HG02885 (cell line): ENCODE measurements at regions not wholly inside any gene's neighbourhood (a gene's known extent, or its start where the extent isn't known, plus 50 kb on each side); places are given as distances from the start of the nearest gene placed in this dataset.
A peak's percentile ranks its signal among the peaks of the same experiment; 100 is the strongest.

Experiments used
- ATAC-seq: cut with Tn5 transposase; IDR thresholded peaks from one replicate; pipeline ENCODE4 v1.9.1; 2021; ENCODE audit warnings: mild to moderate bottlenecking; ENCODE audit not compliant: unreplicated experiment, poor library complexity

- no peak for ATAC-seq
These were observed 105.2 kb upstream of the ZNF521 start for GRCh38 chr18:25457126-25457525.

DNA sequence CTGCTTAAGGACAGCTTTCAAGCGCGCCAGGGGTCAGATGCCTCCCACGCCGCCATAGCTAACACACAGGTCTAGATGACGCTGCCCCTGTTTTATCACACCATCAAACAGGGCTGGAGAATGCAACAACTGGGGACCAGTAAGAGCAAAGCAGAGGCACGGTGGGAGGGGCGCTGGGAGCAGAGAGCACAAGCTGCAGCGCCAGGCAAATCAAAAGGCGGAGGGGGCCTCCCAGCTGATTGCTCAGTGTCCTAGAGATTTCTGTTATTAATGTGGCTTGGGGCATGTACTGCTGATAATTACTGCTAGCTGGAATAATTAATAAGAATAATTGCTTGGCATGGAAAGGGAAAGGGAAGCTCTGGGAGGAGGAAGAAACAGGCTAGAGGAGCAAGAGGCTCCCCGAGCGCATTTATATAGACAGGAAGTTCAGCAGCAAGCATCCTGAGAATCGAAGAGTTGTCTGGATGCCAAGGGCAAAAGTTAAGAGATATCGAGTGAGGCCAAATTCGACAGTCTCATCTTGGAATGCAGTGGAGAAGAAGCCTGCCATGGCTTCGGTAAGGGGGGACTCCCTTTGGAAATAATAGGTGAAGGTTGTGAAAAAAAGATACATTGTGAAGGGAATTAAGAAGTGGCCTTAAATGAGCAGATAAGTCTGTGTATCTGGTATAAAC is 104.5 kb upstream of the ZNF521 start:
- no peak for ATAC-seq

GRCh38 chr18:25455646-25456045 is 103.7 kb upstream of the ZNF521 start:
- ATAC-seq, result no peak

GRCh38 chr18:25455159-25455558 is 103.2 kb upstream of the ZNF521 start:
- ATAC-seq, result no peak

DNA sequence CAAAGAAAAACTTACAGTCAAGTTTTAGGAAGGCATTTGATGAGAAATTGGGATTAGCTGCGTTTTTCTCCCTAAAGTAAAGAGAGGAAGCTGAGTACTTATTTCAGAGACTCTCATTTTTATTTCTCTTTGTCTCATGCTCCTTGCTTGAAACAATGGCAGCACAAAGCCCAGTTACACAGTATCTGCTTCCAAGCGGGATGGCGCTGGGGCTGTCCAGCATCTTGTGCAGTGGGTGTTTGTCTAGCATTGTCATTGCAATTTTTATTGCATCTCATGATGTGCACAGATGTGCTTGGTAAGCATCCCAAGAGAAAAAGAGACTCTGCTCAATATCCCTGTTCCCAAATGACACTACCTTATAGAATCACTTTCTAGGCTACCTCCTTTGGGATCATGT is 102.8 kb upstream of the ZNF521 start:
- no peak for ATAC-seq

- no peak for ATAC-seq
These were observed 102.3 kb upstream of the ZNF521 start for GRCh38 chr18:25454270-25454659.

GRCh38 chr18:25453556-25454269 is 101.7 kb upstream of the ZNF521 start:
- no peak for ATAC-seq

DNA sequence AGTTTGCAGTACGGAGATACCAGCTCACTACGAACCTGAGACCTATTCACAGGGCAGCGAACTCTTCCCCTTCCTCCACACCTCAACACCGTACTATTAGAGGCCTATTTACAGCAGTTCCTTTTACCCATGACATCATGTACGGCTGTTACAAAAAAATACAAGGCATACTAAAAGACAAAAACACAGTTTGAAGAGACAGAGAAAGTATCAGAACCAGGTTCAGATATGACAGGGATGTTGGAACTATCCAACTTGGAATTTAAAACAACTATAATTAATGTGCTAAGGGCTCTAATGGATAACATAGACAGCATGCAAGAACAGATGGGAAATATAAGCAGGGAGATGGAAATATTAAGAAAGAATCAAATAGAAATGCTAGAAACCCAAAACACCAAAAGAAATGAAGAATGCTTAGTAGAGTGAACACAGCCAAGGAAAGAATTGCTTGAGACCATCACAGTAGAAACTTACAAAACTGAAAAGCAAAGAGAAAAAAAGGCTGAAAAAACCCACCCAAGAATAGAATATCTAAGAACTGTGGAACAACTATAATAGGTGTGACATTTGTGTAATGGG is 99.2 kb upstream of the ZNF521 start:
- no peak for ATAC-seq

DNA sequence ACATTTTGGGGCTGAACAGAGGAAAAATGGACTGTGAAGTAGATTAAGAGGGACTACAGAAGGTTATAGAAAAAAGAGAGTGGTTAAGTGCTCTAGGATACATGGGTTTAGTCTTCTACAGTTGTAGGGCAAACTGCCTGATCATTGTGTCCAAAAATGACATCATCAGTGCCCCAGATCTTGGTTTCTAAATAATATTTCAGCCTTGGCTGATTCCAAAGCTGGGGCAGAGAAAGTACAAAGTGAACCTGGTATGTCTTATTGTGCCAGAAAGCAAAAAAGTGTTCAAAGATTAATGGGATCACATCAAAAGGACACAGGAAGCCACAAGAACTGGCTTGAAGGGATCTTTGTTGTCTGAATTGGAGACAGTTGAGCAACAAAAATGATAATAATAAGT is 97.1 kb upstream of the ZNF521 start:
- no peak for ATAC-seq

DNA sequence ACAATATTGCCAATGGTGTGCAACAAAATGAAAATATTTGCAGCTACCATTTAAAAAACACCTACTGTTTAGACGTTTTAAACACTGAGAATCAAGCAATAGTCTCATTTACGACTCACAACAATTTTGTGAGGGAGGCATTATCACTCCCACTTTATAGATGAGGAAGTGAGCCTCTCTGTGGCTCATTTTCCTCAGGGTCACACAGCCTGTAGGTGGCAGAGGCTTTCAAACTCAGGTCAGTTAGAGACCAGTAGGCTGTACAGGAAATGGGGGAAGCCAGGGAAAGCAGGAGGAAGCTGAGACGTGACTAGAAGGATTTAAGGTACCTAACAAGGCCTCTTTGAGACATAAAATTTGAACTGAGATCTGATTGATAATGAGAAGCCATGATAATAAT is 95.0 kb upstream of the ZNF521 start:
- ATAC-seq, result peak; percentile 49

DNA sequence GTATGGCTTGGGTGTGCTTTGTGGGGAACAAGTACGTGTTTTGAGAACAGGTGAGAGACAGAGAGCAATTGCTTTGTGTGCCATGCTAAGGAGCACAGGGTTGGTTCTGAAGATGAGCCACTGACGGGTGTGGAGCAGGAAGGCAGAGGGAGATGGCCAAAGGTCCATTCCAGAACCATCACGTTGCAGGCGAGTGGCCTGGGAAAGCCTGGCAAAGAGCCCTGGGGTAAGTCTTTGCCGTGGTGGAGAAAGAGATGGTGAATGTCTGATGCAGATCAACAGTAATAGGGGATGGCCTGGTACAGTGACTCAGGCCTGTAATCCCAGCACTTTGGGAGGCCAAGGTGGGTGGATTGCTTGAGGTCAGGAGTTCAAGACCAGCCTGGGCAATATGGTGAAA is 93.5 kb upstream of the ZNF521 start:
- ATAC-seq, result no peak

- no peak for ATAC-seq
These were observed 91.8 kb upstream of the ZNF521 start for GRCh38 chr18:25443776-25444175.

GRCh38 chr18:25435149-25435782 is 83.3 kb upstream of the ZNF521 start:
- ATAC-seq, result no peak

DNA sequence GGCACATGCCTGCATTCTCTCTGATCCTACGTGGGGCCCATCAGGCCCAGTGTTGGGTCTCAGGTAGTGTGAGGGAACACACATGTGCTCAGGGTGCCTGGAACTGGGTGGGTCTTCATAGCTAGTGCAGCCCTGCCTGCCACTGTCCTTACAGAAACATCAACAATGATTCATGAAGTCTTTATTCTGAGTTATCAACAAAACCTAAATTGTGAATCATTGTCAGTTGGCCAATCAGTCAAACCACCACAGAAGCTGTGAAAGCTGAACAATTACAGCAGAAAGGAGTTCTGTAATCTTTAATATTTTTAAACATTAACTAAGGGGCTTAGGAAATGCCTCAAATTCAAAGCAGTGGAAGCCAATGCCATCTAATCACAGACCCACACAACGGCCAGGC is 82.8 kb upstream of the ZNF521 start:
- no peak for ATAC-seq

- no peak for ATAC-seq
These were observed 81.6 kb upstream of the ZNF521 start for GRCh38 chr18:25433590-25433989.

GRCh38 chr18:25425024-25425423 is 73.1 kb upstream of the ZNF521 start:
- ATAC-seq, result no peak

- ATAC-seq, result no peak
These were observed 71.8 kb upstream of the ZNF521 start for GRCh38 chr18:25423760-25424159.

GRCh38 chr18:25423267-25423666 is 71.3 kb upstream of the ZNF521 start:
- ATAC-seq, result no peak

DNA sequence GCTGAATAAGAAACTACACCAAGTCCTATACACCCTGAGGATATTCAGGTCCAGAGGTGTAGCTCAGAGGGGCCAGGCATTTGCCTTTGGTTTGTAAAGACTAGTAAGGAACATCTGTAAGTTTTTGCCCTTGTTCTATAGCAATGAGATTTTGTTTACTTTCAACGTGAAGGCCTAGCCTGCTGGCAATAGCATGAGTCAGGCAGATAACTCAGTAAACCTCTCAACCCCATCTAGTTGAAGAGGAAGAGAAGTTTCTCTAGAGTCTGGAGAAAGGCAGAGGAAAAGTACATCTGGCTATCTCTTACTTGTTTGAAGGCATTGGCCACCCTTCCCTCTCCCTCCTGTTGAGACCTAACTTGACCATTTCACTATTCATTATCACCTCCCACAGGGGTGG is 70.3 kb upstream of the ZNF521 start:
- no peak for ATAC-seq

- no peak for ATAC-seq
These were observed 68.3 kb upstream of the ZNF521 start for GRCh38 chr18:25420077-25420825.

DNA sequence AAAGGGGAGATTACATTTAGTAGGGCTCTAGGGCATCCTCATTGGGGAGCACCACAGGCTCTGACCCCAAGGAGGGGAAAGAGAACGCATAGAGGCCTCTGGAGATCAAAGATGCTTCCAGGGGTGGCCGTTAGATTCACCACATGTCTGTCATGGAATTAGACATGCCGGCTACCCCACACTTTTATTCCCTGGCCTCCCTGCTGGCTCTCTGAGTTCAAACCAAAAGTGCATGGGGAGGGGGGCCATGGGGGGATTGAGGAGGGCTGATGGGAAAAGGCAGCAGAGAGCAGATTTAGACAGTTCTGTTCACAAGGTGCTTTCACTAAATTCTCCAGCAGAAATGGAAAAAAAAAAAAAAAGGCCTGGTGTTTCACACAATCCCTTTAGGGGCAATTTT is 64.4 kb upstream of the ZNF521 start:
- no peak for ATAC-seq
